A549 (cell line): ENCODE measurements at regions not wholly inside any gene's neighbourhood (a gene's known extent, or its start where the extent isn't known, plus 50 kb on each side); places are given as distances from the start of the nearest gene placed in this dataset.

Source experiments
- ATAC-seq, 2 experiments: fragments of 200-7000 bp in 1 of 2; fragments of >200 bp in 1 of 2; cut with Nextera tagmentation in 1 of 2; cut with Tn5 transposase in 1 of 2; 3 replicates each; pipeline versions ENCODE4 v1.8.0 to v1.9.1; 2018 to 2020; ENCODE audit warnings: mild to moderate bottlenecking in 1 of 2, moderate library complexity in 1 of 2
- CTCF ChIA-PET: fragments of 300-600 bp; sonication (Branson Sonifier 250); formaldehyde crosslinking; extraction: SDS; loops from one replicate; lab custom pipeline; 2021; ENCODE audit warnings: antibody characterized with exemption, inconsistent platforms; lab: Yijun Ruan, JAX
- POLR2A ChIA-PET: fragments of 350-600 bp; formaldehyde crosslinking; extraction: SDS; loops from one replicate; lab custom pipeline; 2021; ENCODE audit warnings: antibody characterized with exemption, inconsistent platforms; lab: Yijun Ruan, JAX
- DNase-seq, 2 experiments: peaks; one replicate each; pipeline versions ENCODE4 v3.0.0 to v3.0.0-alpha.2; 2011 to 2016; ENCODE audit warnings: low read depth in 1 of 2, low spot score in 1 of 2
- FAIRE-seq: peaks from 2 replicates; lab custom pipeline; 2011; peaks lifted over from hg19 to GRCh38; lab: Jason Lieb, UNC
- H3K27ac ChIP-seq, 2 experiments: fragments of >200 bp; sonication (Bioruptor Twin); formaldehyde crosslinking; 3 replicates each; pipeline ENCODE4 v1.5.1; 2016 to 2017
- H3K4me1 ChIP-seq: fragments of >200 bp; sonication (Bioruptor Twin); formaldehyde crosslinking; 3 replicates; pipeline ENCODE4 v1.6.1; 2016
- H3K4me2 ChIP-seq: fragments of >200 bp; sonication (Bioruptor Twin); formaldehyde crosslinking; 3 replicates; pipeline ENCODE4 v1.6.1; 2016
- H3K4me3 ChIP-seq: fragments of >200 bp; sonication (Bioruptor Twin); formaldehyde crosslinking; 3 replicates; pipeline ENCODE4 v1.5.1; 2016
- H3K9me3 ChIP-seq: fragments of >200 bp; sonication (Bioruptor Twin); formaldehyde crosslinking; 3 replicates; pipeline ENCODE4 v1.6.1; 2016
- CBX8 ChIP-seq: fragments of 200-600 bp; sonication (generic); IDR thresholded peaks from 2 replicates; pipeline ENCODE4 v1.6.1; 2016
- CHD4 ChIP-seq: fragments of 200-600 bp; sonication (generic); IDR thresholded peaks from 2 replicates; pipeline ENCODE4 v1.6.1; 2016; ENCODE audit warnings: antibody characterized with exemption, mild to moderate bottlenecking, borderline replicate concordance
- EHF ChIP-seq: fragments of 250-450 bp; sonication (Bioruptor Pico); IDR thresholded peaks from 2 replicates; pipeline ENCODE4 v1.5.0; 2020; ENCODE audit warnings: mild to moderate bottlenecking
- EP300 ChIP-seq, 2 experiments: fragments of >200 bp; sonication (Bioruptor Twin); formaldehyde crosslinking; IDR thresholded peaks; 2 replicates in 1 of 2; 3 replicates in 1 of 2; pipeline ENCODE4 v1.6.1; 2016 to 2017
- FOSL2 ChIP-seq, 2 experiments: fragments of 450-650 bp in 1 of 2; fragments of >200 bp in 1 of 2; sonication (Bioruptor Twin) in 1 of 2; formaldehyde crosslinking; IDR thresholded peaks; 2 replicates each; pipeline versions ENCODE4 v1.5.0 to v1.6.1; 2016 to 2020; ENCODE audit warnings: mild to moderate bottlenecking in 1 of 2, moderate library complexity in 1 of 2
- HOXB13 ChIP-seq: fragments of 250-450 bp; sonication (Bioruptor Pico); IDR thresholded peaks from 2 replicates; pipeline ENCODE4 v1.5.0; 2020; ENCODE audit warnings: low read depth, mild to moderate bottlenecking, moderate library complexity
- JUN ChIP-seq, 2 experiments: fragments of >200 bp; sonication (Bioruptor Twin); formaldehyde crosslinking; IDR thresholded peaks; 2 replicates in 1 of 2; 3 replicates in 1 of 2; pipeline ENCODE4 v1.6.1; 2016 to 2017
- KDM1A ChIP-seq: fragments of 200-600 bp; sonication (generic); IDR thresholded peaks from 2 replicates; pipeline ENCODE4 v1.6.1; 2016; ENCODE audit warnings: low read depth, mild to moderate bottlenecking
- MAFK ChIP-seq: fragments of 450-650 bp; IDR thresholded peaks from 2 replicates; pipeline ENCODE4 v1.6.1; 2014; ENCODE audit not compliant: partially characterized antibody
- NR3C1 ChIP-seq: fragments of >200 bp; sonication (Bioruptor Twin); formaldehyde crosslinking; IDR thresholded peaks from 3 replicates; pipeline ENCODE4 v1.6.1; 2017
- PHF8 ChIP-seq: fragments of 200-600 bp; sonication (generic); IDR thresholded peaks from 2 replicates; pipeline ENCODE4 v1.6.1; 2016; ENCODE audit warnings: low read depth, mild to moderate bottlenecking, antibody characterized with exemption, moderate library complexity, borderline replicate concordance
- RFX5 ChIP-seq: fragments of 450-650 bp; IDR thresholded peaks from 2 replicates; pipeline ENCODE4 v1.7.1; 2014; ENCODE audit warnings: antibody characterized with exemption, mild to moderate bottlenecking, moderate library complexity
- RNF2 ChIP-seq: fragments of 200-600 bp; sonication (generic); IDR thresholded peaks from 2 replicates; pipeline ENCODE4 v1.6.1; 2016; ENCODE audit warnings: low read depth, mild to moderate bottlenecking, antibody characterized with exemption, moderate library complexity, borderline replicate concordance
- ZC3H11A ChIP-seq: fragments of 450-650 bp; IDR thresholded peaks from 2 replicates; pipeline ENCODE4 v1.6.1; 2014; ENCODE audit warnings: antibody characterized with exemption, mild to moderate bottlenecking
- ZNF302 ChIP-seq: fragments of 250-450 bp; sonication (Bioruptor Pico); IDR thresholded peaks from 2 replicates; pipeline ENCODE4 v1.9.0; 2021; ENCODE audit warnings: inconsistent platforms, mild to moderate bottlenecking, moderate library complexity
- WGBS: methylation state at CpG from one replicate; pipeline ENCODE4 v1.1.6; 2017; ENCODE audit errors: missing lambda C conversion rate; 5-methylcytosine and 5-hydroxymethylcytosine counted together
- TF ChIP-seq, protein P1 (sequence below): fragments of >200 bp; sonication (Bioruptor Twin); formaldehyde crosslinking; IDR thresholded peaks from 2 replicates; pipeline ENCODE4 v1.6.1; 2016
- TF ChIP-seq, protein P2 (sequence below): IDR thresholded peaks from 2 replicates; pipeline ENCODE4 v1.6.1; 2012
- TF ChIP-seq, protein P3 (sequence below): fragments of >200 bp; sonication (Bioruptor Twin); formaldehyde crosslinking; IDR thresholded peaks from 3 replicates; pipeline ENCODE4 v1.5.1; 2016
- TF ChIP-seq, protein P4 (sequence below): IDR thresholded peaks from 2 replicates; pipeline ENCODE4 v1.6.1; 2012
- TF ChIP-seq, protein P5 (sequence below): fragments of 250-450 bp; sonication (Bioruptor Pico); IDR thresholded peaks from 2 replicates; pipeline ENCODE4 v1.5.0; 2020; ENCODE audit warnings: low read depth, mild to moderate bottlenecking, moderate library complexity

DNA sequence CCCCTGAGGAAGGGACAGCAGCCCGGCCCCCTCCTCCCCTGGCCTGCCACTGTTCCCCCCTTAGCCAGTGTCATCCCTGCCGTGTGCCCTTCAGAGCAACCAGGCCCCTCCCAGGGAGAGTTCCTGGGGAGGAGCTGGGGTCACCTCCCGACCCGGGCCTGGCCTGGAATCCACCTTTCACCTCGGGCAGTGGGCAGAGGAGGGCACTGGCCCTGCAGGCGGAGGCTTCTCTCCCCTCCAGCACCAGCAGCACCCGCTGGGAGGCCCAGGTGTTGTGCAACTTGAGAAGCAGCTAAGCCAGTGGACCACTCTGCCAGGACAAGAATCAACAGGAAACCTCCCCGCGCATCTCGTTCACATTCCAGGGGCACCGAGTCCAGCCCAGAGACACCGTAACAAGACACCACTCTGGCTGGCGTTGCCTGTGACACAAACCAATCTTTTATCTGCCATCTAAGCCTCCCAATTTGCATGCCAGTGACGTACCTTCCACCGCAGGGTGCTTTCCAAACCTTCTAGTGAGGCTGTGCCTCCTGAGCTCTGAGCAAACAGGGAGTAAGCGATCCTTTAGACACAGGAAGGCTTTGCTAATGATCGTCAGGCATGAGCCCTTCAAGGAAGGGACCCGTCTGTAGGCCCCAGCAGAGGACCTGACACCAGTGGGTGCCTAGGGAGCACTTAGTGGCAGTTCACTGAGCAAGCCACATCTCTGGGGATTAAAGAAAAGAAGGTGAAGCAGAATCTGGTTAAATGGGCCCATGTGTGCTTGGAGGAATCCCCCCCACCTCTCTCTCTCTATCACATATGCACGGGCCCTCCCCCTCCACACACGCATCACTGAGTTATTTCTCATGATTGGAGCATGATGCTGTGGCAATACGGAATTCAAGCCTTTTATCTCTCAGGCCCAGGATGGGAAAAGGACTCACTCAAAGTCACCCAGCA, 98.9 kb upstream of the TLE3 start:
- Histone ChIP-seq H3K27ac (peak overlapping the region in 1 of 2 experiments; percentile 82; a peak in 4 of 6 replicates), H3K4me1 (peaks cover 9% of the 10 kb centered on the region; the same call in 2 of the 3 replicates), H3K9me3 (0 out of 3 replicates have a peak, but pooled peaks cover 5% of the 10 kb centered on the region), H3K4me3 (no peak overlapping the region), H3K4me2 (no peak overlapping the region)
- no peak for DNase-seq
- WGBS: 81% methylated on average over 20 of the region's 21 CpGs
- POLR2A ChIA-PET: no interaction called here
- TF ChIP-seq HOXB13 (CRISPR knock-in tag): no peak
- no peak for TF ChIP-seq NR3C1
- TF ChIP-seq, protein P1, sequence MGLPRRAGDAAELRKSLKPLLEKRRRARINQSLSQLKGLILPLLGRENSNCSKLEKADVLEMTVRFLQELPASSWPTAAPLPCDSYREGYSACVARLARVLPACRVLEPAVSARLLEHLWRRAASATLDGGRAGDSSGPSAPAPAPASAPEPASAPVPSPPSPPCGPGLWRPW: no peak
- no peak for TF ChIP-seq CBX8
- TF ChIP-seq JUN (IDR thresholded peaks at IDR 0.05): no peak
- no peak for TF ChIP-seq CHD4
- no peak for TF ChIP-seq KDM1A
- no peak for ATAC-seq
- no peak for FAIRE-seq
- CTCF ChIA-PET: interaction anchor here (0.8 to 2.0 kb wide), 3 partner anchors 9 to 35 kb away, joined by 3 to 9 read pairs (median 3); no protein-coding TSS in a partner anchor

DNA sequence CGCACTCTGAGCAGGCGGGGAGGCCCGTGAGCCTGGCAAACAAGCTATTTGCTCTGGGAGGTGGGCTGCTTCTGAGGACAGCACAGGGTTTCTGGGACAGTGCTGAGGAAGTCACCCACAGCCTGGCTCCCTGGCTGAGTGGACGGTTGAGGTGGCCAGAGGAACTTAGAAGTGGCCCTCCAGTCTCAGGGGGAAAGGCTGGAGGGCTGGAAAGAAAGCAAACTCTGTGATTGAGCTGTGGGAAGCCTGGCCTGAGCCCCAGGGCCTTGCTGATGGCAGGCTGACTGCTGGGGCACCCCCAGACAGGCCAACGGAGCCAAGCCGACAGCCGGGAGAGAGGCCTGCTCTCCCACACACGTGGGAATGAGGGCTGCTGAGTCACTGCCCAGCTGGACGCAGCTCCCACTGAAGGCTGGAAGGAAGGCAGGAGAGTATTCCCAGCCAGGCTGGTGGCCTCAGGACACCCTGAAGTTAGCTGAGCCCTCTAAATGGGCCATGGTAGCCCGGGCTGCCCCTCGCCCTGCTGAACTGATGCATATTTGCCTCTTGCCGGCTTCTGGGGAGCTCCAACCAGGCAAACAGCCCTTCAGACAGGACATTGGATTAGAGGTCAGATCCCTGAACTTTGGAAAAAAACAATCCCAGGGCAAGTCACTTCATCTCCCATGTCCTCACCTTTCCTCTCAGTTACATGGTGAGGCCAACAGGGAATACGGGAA, 98.0 kb upstream of the TLE3 start:
- WGBS: 76% methylated on average over 12 of the region's 13 CpGs
- peak; percentile 20 to 32 for DNase-seq

DNA sequence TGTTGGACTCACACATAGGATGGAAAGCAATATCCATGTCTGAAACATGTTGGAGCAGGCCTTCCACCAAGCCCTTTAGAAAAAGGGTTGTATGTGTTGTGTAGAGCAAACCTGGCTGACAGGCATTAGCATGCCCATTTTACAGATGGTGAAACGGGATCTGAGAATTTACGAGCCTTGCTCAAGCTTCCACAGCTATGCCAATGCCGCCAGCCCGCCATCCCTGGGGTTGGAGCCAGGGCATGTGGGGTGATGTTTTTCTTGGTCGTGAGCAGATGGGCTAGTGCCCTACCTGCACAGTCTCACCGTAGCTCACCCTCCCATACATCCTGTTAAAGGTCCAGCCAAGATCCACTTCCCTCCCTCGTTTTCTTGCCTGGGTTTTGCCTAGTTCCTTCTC, 97.5 kb upstream of the TLE3 start:
- DNase-seq: no peak
- H3K4me3 ChIP-seq: no peak overlapping the region
- no peak overlapping the region for H3K4me2 ChIP-seq
- H3K9me3 ChIP-seq: 0 out of 3 replicates have a peak, but pooled peaks cover 6% of the 10 kb centered on the region
- no peak for FAIRE-seq
- peaks cover 9% of the 10 kb centered on the region; the same call in 2 of the 3 replicates for H3K4me1 ChIP-seq
- TF ChIP-seq PHF8: no peak
- TF ChIP-seq NR3C1: no peak
- TF ChIP-seq RNF2: no peak
- TF ChIP-seq, protein P2, sequence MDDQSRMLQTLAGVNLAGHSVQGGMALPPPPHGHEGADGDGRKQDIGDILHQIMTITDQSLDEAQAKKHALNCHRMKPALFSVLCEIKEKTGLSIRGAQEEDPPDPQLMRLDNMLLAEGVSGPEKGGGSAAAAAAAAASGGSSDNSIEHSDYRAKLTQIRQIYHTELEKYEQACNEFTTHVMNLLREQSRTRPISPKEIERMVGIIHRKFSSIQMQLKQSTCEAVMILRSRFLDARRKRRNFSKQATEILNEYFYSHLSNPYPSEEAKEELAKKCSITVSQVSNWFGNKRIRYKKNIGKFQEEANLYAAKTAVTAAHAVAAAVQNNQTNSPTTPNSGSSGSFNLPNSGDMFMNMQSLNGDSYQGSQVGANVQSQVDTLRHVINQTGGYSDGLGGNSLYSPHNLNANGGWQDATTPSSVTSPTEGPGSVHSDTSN: no peak
- TF ChIP-seq ZC3H11A: no peak
- TF ChIP-seq ZNF302 (CRISPR knock-in tag): no peak
- no peak for TF ChIP-seq EHF (CRISPR knock-in tag)
- TF ChIP-seq, protein P3, sequence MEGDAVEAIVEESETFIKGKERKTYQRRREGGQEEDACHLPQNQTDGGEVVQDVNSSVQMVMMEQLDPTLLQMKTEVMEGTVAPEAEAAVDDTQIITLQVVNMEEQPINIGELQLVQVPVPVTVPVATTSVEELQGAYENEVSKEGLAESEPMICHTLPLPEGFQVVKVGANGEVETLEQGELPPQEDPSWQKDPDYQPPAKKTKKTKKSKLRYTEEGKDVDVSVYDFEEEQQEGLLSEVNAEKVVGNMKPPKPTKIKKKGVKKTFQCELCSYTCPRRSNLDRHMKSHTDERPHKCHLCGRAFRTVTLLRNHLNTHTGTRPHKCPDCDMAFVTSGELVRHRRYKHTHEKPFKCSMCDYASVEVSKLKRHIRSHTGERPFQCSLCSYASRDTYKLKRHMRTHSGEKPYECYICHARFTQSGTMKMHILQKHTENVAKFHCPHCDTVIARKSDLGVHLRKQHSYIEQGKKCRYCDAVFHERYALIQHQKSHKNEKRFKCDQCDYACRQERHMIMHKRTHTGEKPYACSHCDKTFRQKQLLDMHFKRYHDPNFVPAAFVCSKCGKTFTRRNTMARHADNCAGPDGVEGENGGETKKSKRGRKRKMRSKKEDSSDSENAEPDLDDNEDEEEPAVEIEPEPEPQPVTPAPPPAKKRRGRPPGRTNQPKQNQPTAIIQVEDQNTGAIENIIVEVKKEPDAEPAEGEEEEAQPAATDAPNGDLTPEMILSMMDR: no peak
- TF ChIP-seq EP300 (IDR thresholded peaks at IDR 0.05): no peak
- TF ChIP-seq RFX5: no peak
- 82% methylated on average over 7 of the region's 7 CpGs for WGBS
- H3K27ac ChIP-seq: peak overlapping the region; percentile 32 to 82; a peak in 5 of 6 replicates
- ChIA-PET CTCF (interaction anchor here (2.0 kb wide), 1 partner anchor 9 kb away, joined by 9 read pairs; no protein-coding TSS in a partner anchor), POLR2A (no interaction called here)
- ATAC-seq: no peak

More for the DNA sequence above, 98.0 kb upstream of the TLE3 start:
- Histone ChIP-seq H3K4me3 (no peak overlapping the region), H3K4me1 (peaks cover 9% of the 10 kb centered on the region; the same call in 2 of the 3 replicates), H3K27ac (peak overlapping the region; percentile 32 to 82), H3K4me2 (no peak overlapping the region), H3K9me3 (0 out of 3 replicates have a peak, but pooled peaks cover 6% of the 10 kb centered on the region)
- CTCF ChIA-PET: interaction anchor here (0.8 to 2.0 kb wide), 3 partner anchors 8 to 34 kb away, joined by 3 to 9 read pairs (median 3); no protein-coding TSS in a partner anchor
- ATAC-seq (peak in 1 of 2 experiments; percentile 70; a peak in 3 of 6 replicates), FAIRE-seq (no peak)
- POLR2A ChIA-PET: no interaction called here
- TF ChIP-seq, protein P4, sequence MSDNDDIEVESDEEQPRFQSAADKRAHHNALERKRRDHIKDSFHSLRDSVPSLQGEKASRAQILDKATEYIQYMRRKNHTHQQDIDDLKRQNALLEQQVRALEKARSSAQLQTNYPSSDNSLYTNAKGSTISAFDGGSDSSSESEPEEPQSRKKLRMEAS: peak; percentile 64
- TF ChIP-seq, protein P5, sequence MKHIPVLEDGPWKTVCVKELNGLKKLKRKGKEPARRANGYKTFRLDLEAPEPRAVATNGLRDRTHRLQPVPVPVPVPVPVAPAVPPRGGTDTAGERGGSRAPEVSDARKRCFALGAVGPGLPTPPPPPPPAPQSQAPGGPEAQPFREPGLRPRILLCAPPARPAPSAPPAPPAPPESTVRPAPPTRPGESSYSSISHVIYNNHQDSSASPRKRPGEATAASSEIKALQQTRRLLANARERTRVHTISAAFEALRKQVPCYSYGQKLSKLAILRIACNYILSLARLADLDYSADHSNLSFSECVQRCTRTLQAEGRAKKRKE (CRISPR knock-in tag): no peak
- TF ChIP-seq MAFK (peak; percentile 6), FOSL2 (IDR thresholded peaks at IDR 0.05) (no peak), FOSL2 (CRISPR knock-in tag; IDR thresholded peaks at IDR 0.05) (peak; percentile 44; the same call in 1 of the 2 replicates)
